Peyer's patch (tissue), 4 donors: ENCODE measurements at regions not wholly inside any gene's neighbourhood (a gene's known extent, or its start where the extent isn't known, plus 50 kb on each side); places are given as distances from the start of the nearest gene placed in this dataset.
A peak's percentile ranks its signal among the peaks of the same experiment; 100 is the strongest.

Experiments
- DNase-seq, 3 donors: peaks; one replicate each; pipeline ENCODE4 v3.0.0-alpha.2; 2017 to 2019
- H3K27ac ChIP-seq, 4 donors: fragments of 200-600 bp; sonication (generic); one replicate each; pipeline ENCODE4 v1.5.1; 2016 to 2019
- H3K27me3 ChIP-seq, 2 donors: fragments of 200-600 bp; sonication (generic); one replicate each; pipeline ENCODE4 v1.5.1; 2019
- H3K36me3 ChIP-seq, 3 donors: fragments of 200-600 bp; sonication (generic); one replicate each; pipeline ENCODE4 v1.5.1; 2016 to 2019
- H3K4me1 ChIP-seq, 4 donors: fragments of 200-600 bp; sonication (generic); one replicate each; pipeline ENCODE4 v1.5.1; 2016 to 2019
- H3K4me3 ChIP-seq, 4 donors: fragments of 200-600 bp; sonication (generic); 1 replicate in 3 of 4; 2 replicates in 1 of 4; pipeline ENCODE4 v1.5.1; 2016 to 2019; ENCODE audit warnings: mild to moderate bottlenecking in 1 of 4
- H3K9me3 ChIP-seq, 4 donors: fragments of 200-600 bp; sonication (generic); one replicate each; pipeline ENCODE4 v1.5.1; 2016 to 2019; ENCODE audit warnings: mild to moderate bottlenecking in 1 of 4
- CTCF ChIP-seq, 6 experiments: fragments of 450-650 bp in 4 of 6; fragments of 200-600 bp in 2 of 6; sonication (generic) in 1 of 6; IDR thresholded peaks; one replicate each; pipeline ENCODE4 v1.5.1; 2017 to 2019; ENCODE audit warnings: antibody characterized with exemption in 6 of 6, mild to moderate bottlenecking in 3 of 6, moderate library complexity in 1 of 6
- POLR2A ChIP-seq, 2 donors: fragments of 450-650 bp; IDR thresholded peaks; one replicate each; pipeline ENCODE4 v1.5.1; 2017; ENCODE audit warnings: antibody characterized with exemption in 2 of 2, mild to moderate bottlenecking in 2 of 2, moderate library complexity in 2 of 2

GRCh38 chr14:22089940-22090339 is 416.3 kb upstream of the OR4E1 start:
- Histone ChIP-seq H3K27me3 (no peaks in the 10 kb centered on the region), H3K9me3 (no peaks in the 10 kb centered on the region), H3K4me3 (no peak overlapping the region), H3K4me1 (no peaks in the 10 kb centered on the region), H3K36me3 (no peaks in the 10 kb centered on the region), H3K27ac (peak overlapping the region in 1 of 4 donors; percentile 12)
- no peak for TF ChIP-seq CTCF (IDR thresholded peaks at IDR 0.05)
- TF ChIP-seq POLR2A (IDR thresholded peaks at IDR 0.05): no peak
- no peak for DNase-seq

- no peak for TF ChIP-seq POLR2A (IDR thresholded peaks at IDR 0.05)
- TF ChIP-seq CTCF (IDR thresholded peaks at IDR 0.05): no peak
- DNase-seq: no peak
- H3K27ac ChIP-seq: peak overlapping the region in 2 of 4 donors; percentile 10 to 46
- no peaks in the 10 kb centered on the region for H3K4me1 ChIP-seq
- H3K36me3 ChIP-seq: no peaks in the 10 kb centered on the region
- no peaks in the 10 kb centered on the region for H3K9me3 ChIP-seq
- no peak overlapping the region for H3K4me3 ChIP-seq
- H3K27me3 ChIP-seq: no peaks in the 10 kb centered on the region
Measured at GRCh38 chr14:22088614-22089342, 415.2 kb upstream of the OR4E1 start.

- H3K36me3 ChIP-seq: no peaks in the 10 kb centered on the region
- no peaks in the 10 kb centered on the region for H3K27me3 ChIP-seq
- H3K4me3 ChIP-seq: no peak overlapping the region
- no peak for TF ChIP-seq POLR2A (IDR thresholded peaks at IDR 0.05)
- TF ChIP-seq CTCF (IDR thresholded peaks at IDR 0.05): no peak
- no peak for DNase-seq
- H3K4me1 ChIP-seq: no peaks in the 10 kb centered on the region
- no peaks in the 10 kb centered on the region for H3K9me3 ChIP-seq
- H3K27ac ChIP-seq: no peak overlapping the region
Measured at GRCh38 chr14:22086131-22086530, 412.5 kb upstream of the OR4E1 start.

- H3K4me3 ChIP-seq: no peak overlapping the region
- H3K27me3 ChIP-seq: no peaks in the 10 kb centered on the region
- H3K4me1 ChIP-seq: no peaks in the 10 kb centered on the region
- TF ChIP-seq CTCF (IDR thresholded peaks at IDR 0.05): peak; percentile 26 to 67 (median 63)
- TF ChIP-seq POLR2A (IDR thresholded peaks at IDR 0.05): no peak
- DNase-seq: no peak
- no peak overlapping the region for H3K27ac ChIP-seq
- no peaks in the 10 kb centered on the region for H3K36me3 ChIP-seq
- no peaks in the 10 kb centered on the region for H3K9me3 ChIP-seq
Measured at GRCh38 chr14:22084393-22085281, 411.0 kb upstream of the OR4E1 start.

- Histone ChIP-seq H3K4me1 (no peaks in the 10 kb centered on the region), H3K27me3 (no peaks in the 10 kb centered on the region), H3K27ac (no peak overlapping the region), H3K36me3 (no peaks in the 10 kb centered on the region), H3K9me3 (no peaks in the 10 kb centered on the region), H3K4me3 (no peak overlapping the region)
- TF ChIP-seq POLR2A (IDR thresholded peaks at IDR 0.05): no peak
- no peak for DNase-seq
Measured at GRCh38 chr14:22081337-22081736, 407.7 kb upstream of the OR4E1 start.

GRCh38 chr14:22079766-22080165 is 406.1 kb upstream of the OR4E1 start:
- H3K36me3 ChIP-seq: no peaks in the 10 kb centered on the region
- no peaks in the 10 kb centered on the region for H3K4me1 ChIP-seq
- no peak overlapping the region for H3K27ac ChIP-seq
- no peak for DNase-seq
- H3K4me3 ChIP-seq: no peak overlapping the region
- H3K27me3 ChIP-seq: no peaks in the 10 kb centered on the region
- TF ChIP-seq CTCF (IDR thresholded peaks at IDR 0.05) (no peak), POLR2A (IDR thresholded peaks at IDR 0.05) (no peak)
- no peaks in the 10 kb centered on the region for H3K9me3 ChIP-seq
